Testis (tissue), 2 donors: ENCODE measurements at regions not wholly inside any gene's neighbourhood (a gene's known extent, or its start where the extent isn't known, plus 50 kb on each side); places are given as distances from the start of the nearest gene placed in this dataset.

ENCODE experiments used
- DNase-seq: peaks from one replicate; pipeline ENCODE4 v3.0.0-alpha.2; 2019
- H3K27ac ChIP-seq, 2 donors: fragments of 200-600 bp; sonication (generic); one replicate each; pipeline ENCODE4 v1.5.1; 2019
- H3K27me3 ChIP-seq: fragments of 200-600 bp; sonication (generic); one replicate; pipeline ENCODE4 v1.5.1; 2019
- H3K36me3 ChIP-seq: fragments of 200-600 bp; sonication (generic); one replicate; pipeline ENCODE4 v1.5.1; 2017; ENCODE audit warnings: low read depth; ENCODE audit errors: missing control alignments
- H3K4me1 ChIP-seq: fragments of 200-600 bp; sonication (generic); one replicate; pipeline ENCODE4 v1.5.1; 2019
- H3K4me3 ChIP-seq, 2 donors: fragments of 200-600 bp; sonication (generic); one replicate each; pipeline ENCODE4 v1.5.1; 2017 to 2019
- H3K9me3 ChIP-seq: fragments of 200-600 bp; sonication (generic); one replicate; pipeline ENCODE4 v1.5.1; 2017
- POLR2A ChIP-seq: fragments of 450-650 bp; IDR thresholded peaks from one replicate; pipeline ENCODE4 v1.6.1; 2017; ENCODE audit warnings: antibody characterized with exemption, mild to moderate bottlenecking, moderate library complexity
- WGBS, 2 donors: methylation state at CpG; one replicate each; pipeline ENCODE4 v1.1.5; 2018; 5-methylcytosine and 5-hydroxymethylcytosine counted together
- intact Hi-C: fragments of 100-400 bp; cut with DNase I; formaldehyde crosslinking; loops from one replicate; pipeline ENCODE4 v1.15.1; 2023; ENCODE audit warnings: low total_unique reads
- TF ChIP-seq, protein P1 (sequence below), 3 experiments: fragments of 450-650 bp in 2 of 3; fragments of 200-600 bp in 1 of 3; sonication (generic) in 1 of 3; IDR thresholded peaks; one replicate each; pipeline ENCODE4 v1.5.1; 2016 to 2019; ENCODE audit warnings: antibody characterized with exemption in 3 of 3, mild to moderate bottlenecking in 2 of 3, moderate library complexity in 1 of 3

DNA sequence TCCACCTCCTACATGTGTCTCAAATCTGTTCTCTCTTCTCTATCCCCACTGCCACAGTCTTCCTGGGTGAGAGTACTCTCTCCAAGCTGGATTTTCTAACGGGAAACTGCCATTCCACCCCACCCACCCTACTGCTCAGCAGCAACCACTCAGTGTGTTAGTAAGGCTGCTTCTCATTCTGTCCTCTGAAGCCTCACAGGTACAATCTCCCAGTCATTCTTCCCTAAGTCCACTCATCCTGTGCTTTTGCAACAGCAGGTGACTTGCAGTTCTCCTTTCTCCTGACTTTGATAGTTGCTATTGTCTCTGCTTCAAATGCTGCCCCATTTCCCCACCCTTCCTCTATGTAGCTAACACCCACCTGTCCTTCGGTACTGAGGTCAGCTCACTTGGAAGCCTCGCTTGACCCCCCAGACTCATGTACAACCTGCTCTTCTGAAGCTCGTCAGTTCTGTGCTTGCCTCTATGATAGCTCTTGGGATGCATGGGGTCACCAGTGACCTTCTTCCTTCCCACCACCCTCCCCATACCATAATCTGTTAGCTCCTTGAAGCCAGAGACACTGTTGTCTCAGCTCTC is 188.9 kb downstream of the RRAGC start:
- Histone ChIP-seq H3K4me1 (no peaks in the 10 kb centered on the region), H3K27me3 (no peaks in the 10 kb centered on the region), H3K36me3 (no peaks in the 10 kb centered on the region), H3K9me3 (no peaks in the 10 kb centered on the region), H3K4me3 (no peak overlapping the region), H3K27ac (no peak overlapping the region)
- intact Hi-C loops: no loop called here
- DNase-seq: no peak
- WGBS, 2 donors: 90 to 92% methylated on average over 4 of the region's 4 CpGs
- TF ChIP-seq POLR2A: no peak
- TF ChIP-seq, protein P1, sequence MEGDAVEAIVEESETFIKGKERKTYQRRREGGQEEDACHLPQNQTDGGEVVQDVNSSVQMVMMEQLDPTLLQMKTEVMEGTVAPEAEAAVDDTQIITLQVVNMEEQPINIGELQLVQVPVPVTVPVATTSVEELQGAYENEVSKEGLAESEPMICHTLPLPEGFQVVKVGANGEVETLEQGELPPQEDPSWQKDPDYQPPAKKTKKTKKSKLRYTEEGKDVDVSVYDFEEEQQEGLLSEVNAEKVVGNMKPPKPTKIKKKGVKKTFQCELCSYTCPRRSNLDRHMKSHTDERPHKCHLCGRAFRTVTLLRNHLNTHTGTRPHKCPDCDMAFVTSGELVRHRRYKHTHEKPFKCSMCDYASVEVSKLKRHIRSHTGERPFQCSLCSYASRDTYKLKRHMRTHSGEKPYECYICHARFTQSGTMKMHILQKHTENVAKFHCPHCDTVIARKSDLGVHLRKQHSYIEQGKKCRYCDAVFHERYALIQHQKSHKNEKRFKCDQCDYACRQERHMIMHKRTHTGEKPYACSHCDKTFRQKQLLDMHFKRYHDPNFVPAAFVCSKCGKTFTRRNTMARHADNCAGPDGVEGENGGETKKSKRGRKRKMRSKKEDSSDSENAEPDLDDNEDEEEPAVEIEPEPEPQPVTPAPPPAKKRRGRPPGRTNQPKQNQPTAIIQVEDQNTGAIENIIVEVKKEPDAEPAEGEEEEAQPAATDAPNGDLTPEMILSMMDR (IDR thresholded peaks at IDR 0.05): no peak

DNA sequence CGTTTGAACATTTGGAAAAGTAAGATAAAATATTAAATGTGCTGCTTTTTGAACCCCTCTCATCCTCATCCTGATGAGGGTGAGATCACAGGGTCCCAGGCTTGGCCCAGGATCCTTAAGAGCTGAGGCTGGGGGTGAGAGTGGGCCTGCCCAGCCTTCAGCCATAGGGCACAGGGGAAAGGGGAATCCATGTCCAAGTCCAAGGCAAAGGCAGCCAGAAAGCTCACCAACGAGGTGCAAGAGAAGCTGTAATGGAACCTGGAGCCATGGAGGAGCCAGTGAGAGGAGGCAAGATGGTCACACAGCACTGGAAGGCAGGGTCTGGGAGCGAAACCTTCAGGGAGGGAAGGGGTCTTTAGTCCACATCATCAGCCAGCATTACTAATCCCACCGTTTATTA is 191.9 kb downstream of the RRAGC start:
- Histone ChIP-seq H3K27ac (no peak overlapping the region), H3K27me3 (no peaks in the 10 kb centered on the region), H3K4me3 (no peak overlapping the region), H3K36me3 (no peaks in the 10 kb centered on the region), H3K9me3 (no peaks in the 10 kb centered on the region), H3K4me1 (no peaks in the 10 kb centered on the region)
- intact Hi-C loops: no loop called here
- no peak for DNase-seq
- 67 to 83% methylated on average over 4 of the region's 4 CpGs for WGBS, 2 donors
- TF ChIP-seq, protein P1 (IDR thresholded peaks at IDR 0.05): no peak
- no peak for TF ChIP-seq POLR2A

DNA sequence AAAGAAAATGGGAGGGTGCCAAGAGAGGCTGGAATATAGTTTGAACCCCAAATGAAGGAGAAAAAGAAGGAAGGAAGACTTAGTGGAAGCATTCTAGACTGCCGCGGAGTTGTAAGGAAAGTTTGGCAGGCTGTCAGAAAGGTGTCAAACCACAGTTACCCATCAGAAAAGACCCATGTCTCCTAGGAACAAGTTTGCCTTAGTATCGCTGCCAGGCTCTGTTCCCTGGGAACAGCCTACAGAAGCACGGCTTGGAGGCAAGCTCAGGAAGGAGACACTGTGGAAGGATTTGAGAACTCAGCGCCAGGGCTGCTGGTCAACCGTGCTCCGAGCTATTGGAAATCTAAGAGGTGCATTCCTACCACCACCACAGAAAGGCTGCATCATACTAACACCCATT is 197.4 kb downstream of the RRAGC start:
- Histone ChIP-seq H3K4me3 (no peak overlapping the region), H3K27me3 (no peaks in the 10 kb centered on the region), H3K9me3 (no peaks in the 10 kb centered on the region), H3K4me1 (no peaks in the 10 kb centered on the region), H3K36me3 (no peaks in the 10 kb centered on the region), H3K27ac (no peak overlapping the region)
- no peak for DNase-seq
- intact Hi-C loops: no loop called here
- TF ChIP-seq, protein P1 (IDR thresholded peaks at IDR 0.05): no peak
- no peak for TF ChIP-seq POLR2A
- 73 to 77% methylated on average over 7 of the region's 7 CpGs for WGBS, 2 donors

DNA sequence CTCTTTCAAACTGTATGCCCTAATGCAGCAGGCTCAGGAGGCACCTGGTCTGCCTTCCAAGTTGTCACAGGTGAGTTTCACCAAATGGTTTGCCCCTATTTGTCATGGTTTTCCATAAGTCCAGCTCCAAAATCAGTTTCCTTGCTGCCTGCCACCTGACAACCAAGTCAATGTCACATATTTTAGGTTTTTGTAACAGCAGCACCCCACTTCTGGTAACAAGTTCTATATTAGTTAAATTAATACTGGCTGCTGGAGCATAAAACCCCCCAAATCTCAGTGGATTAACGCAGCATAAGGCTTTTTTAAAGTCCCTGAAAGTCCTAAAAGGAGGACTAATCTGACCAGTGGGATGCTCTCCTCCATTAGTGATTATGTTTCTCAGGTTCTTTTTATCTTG is 200.7 kb downstream of the RRAGC start:
- Histone ChIP-seq H3K4me1 (no peaks in the 10 kb centered on the region), H3K9me3 (no peaks in the 10 kb centered on the region), H3K27me3 (no peaks in the 10 kb centered on the region), H3K36me3 (no peaks in the 10 kb centered on the region), H3K27ac (no peak overlapping the region), H3K4me3 (no peak overlapping the region)
- WGBS, 2 donors: 86 to 94% methylated on average over 1 of the region's 1 CpG
- no peak for DNase-seq
- intact Hi-C loops: no loop called here
- TF ChIP-seq, protein P1 (IDR thresholded peaks at IDR 0.05): no peak
- TF ChIP-seq POLR2A: no peak

DNA sequence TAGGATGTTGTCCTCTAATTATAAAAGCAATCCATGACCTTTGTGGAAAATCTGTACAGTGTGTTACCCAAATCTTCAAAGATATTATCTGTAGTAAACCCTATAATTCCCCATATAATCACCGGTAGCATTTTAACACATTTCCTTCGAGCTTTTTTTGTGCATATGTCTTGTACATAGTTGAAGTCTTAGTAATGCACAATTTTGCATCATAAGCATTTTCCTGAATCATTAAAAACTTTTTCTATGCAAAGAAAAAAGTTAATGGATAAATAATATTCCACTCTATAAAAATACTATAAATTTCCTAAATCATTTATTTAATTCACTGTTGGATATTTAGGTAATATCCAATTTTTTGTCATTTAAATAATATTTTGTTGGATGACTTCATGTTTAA is 201.7 kb downstream of the RRAGC start:
- H3K27ac ChIP-seq: no peak overlapping the region
- H3K27me3 ChIP-seq: no peaks in the 10 kb centered on the region
- DNase-seq: no peak
- no peaks in the 10 kb centered on the region for H3K9me3 ChIP-seq
- intact Hi-C loops: no loop called here
- H3K4me1 ChIP-seq: no peaks in the 10 kb centered on the region
- H3K4me3 ChIP-seq: no peak overlapping the region
- H3K36me3 ChIP-seq: no peaks in the 10 kb centered on the region
- WGBS, 2 donors: 94 to 96% methylated on average over 2 of the region's 2 CpGs
- TF ChIP-seq, protein P1 (IDR thresholded peaks at IDR 0.05): no peak
- no peak for TF ChIP-seq POLR2A
